ENCODE measurements at regions not wholly inside any gene's neighbourhood (a gene's known extent, or its start where the extent isn't known, plus 50 kb on each side); places are given as distances from the start of the nearest gene placed in this dataset.

DNA sequence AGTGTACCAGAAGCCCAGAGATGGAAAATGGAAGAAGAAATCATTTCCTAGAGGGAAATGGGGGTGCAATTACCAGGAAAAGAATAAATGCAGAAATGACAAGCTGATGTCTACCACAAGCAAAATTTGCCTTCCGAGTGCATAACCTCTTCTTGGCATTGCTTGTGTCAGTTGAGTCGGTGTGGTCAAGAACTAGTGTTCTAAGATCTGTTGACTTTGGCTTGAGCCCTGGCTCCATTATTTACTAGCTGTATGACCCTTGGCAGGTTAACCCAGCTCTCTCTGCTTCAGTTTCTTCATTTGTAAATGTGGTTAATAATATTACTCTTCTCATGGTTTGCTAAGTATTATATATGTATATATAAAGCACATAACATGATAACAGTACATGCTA lies 273.0 kb upstream of the IRX5 start:
- H3K27me3 Mint-ChIP-seq (ENCODE audit: insufficient read depth, low read depth, poor library complexity): peaks cover 40% of the 10 kb centered on the region
- no peak overlapping the region for H3K27ac Mint-ChIP-seq
- H3K27ac ChIP-seq (ENCODE audit: low read depth): no peak overlapping the region
- no peaks in the 10 kb centered on the region for H3K36me3 ChIP-seq (ENCODE audit: insufficient read depth)
- peaks cover 8% of the 10 kb centered on the region; the same call in 1 of the 2 replicates for H3K9me2 ChIP-seq (ENCODE audit: insufficient read depth)
- DNase-seq (ENCODE audit: low spot score) (no peak), ATAC-seq (no peak)
- no peak overlapping the region for H3K4me2 ChIP-seq
- H4K20me1 ChIP-seq (replicated peaks; ENCODE audit: insufficient read depth): no peaks in the 10 kb centered on the region
- no peak overlapping the region for H3K4me3 ChIP-seq
- H3F3A ChIP-seq (replicated peaks; ENCODE audit: low read depth): 0 out of 2 replicates have a peak, but pooled peaks cover 3% of the 10 kb centered on the region
- 0 out of 3 replicates have a peak, but pooled peaks cover under 1% of the 10 kb centered on the region for H3K36me3 Mint-ChIP-seq (ENCODE audit: low read depth)
- peaks cover 41% of the 10 kb centered on the region for H3K4me1 Mint-ChIP-seq
- no peak overlapping the region for H2AFZ ChIP-seq
- peaks cover 36% of the 10 kb centered on the region for H3K4me1 ChIP-seq (ENCODE audit: insufficient read depth)
- no peaks in the 10 kb centered on the region for H3K79me2 ChIP-seq (replicated peaks; ENCODE audit: insufficient read depth)
- peaks cover 45% of the 10 kb centered on the region for H3K27me3 ChIP-seq (ENCODE audit: insufficient read depth)
- H3K9me3 Mint-ChIP-seq: peaks cover 6% of the 10 kb centered on the region; the same call in 2 of the 3 replicates
- TF ChIP-seq POLR2AphosphoS5 (IDR thresholded peaks at IDR 0.05; ENCODE audit: low read depth) (no peak), ZNF331 (CRISPR knock-in tag; IDR thresholded peaks at IDR 0.05; ENCODE audit: low read depth) (no peak), CREB1 (CRISPR knock-in tag; IDR thresholded peaks at IDR 0.05; ENCODE audit: low read depth) (no peak), STAT1 (IDR thresholded peaks at IDR 0.05; ENCODE audit: unreplicated experiment) (no peak), NANOG (IDR thresholded peaks at IDR 0.05; ENCODE audit: borderline replicate concordance) (no peak), EZH2 (IDR thresholded peaks at IDR 0.05; ENCODE audit: low read depth, unreplicated experiment) (no peak), ZNF114 (CRISPR knock-in tag; IDR thresholded peaks at IDR 0.05) (no peak)
- TF ChIP-seq, protein P1, sequence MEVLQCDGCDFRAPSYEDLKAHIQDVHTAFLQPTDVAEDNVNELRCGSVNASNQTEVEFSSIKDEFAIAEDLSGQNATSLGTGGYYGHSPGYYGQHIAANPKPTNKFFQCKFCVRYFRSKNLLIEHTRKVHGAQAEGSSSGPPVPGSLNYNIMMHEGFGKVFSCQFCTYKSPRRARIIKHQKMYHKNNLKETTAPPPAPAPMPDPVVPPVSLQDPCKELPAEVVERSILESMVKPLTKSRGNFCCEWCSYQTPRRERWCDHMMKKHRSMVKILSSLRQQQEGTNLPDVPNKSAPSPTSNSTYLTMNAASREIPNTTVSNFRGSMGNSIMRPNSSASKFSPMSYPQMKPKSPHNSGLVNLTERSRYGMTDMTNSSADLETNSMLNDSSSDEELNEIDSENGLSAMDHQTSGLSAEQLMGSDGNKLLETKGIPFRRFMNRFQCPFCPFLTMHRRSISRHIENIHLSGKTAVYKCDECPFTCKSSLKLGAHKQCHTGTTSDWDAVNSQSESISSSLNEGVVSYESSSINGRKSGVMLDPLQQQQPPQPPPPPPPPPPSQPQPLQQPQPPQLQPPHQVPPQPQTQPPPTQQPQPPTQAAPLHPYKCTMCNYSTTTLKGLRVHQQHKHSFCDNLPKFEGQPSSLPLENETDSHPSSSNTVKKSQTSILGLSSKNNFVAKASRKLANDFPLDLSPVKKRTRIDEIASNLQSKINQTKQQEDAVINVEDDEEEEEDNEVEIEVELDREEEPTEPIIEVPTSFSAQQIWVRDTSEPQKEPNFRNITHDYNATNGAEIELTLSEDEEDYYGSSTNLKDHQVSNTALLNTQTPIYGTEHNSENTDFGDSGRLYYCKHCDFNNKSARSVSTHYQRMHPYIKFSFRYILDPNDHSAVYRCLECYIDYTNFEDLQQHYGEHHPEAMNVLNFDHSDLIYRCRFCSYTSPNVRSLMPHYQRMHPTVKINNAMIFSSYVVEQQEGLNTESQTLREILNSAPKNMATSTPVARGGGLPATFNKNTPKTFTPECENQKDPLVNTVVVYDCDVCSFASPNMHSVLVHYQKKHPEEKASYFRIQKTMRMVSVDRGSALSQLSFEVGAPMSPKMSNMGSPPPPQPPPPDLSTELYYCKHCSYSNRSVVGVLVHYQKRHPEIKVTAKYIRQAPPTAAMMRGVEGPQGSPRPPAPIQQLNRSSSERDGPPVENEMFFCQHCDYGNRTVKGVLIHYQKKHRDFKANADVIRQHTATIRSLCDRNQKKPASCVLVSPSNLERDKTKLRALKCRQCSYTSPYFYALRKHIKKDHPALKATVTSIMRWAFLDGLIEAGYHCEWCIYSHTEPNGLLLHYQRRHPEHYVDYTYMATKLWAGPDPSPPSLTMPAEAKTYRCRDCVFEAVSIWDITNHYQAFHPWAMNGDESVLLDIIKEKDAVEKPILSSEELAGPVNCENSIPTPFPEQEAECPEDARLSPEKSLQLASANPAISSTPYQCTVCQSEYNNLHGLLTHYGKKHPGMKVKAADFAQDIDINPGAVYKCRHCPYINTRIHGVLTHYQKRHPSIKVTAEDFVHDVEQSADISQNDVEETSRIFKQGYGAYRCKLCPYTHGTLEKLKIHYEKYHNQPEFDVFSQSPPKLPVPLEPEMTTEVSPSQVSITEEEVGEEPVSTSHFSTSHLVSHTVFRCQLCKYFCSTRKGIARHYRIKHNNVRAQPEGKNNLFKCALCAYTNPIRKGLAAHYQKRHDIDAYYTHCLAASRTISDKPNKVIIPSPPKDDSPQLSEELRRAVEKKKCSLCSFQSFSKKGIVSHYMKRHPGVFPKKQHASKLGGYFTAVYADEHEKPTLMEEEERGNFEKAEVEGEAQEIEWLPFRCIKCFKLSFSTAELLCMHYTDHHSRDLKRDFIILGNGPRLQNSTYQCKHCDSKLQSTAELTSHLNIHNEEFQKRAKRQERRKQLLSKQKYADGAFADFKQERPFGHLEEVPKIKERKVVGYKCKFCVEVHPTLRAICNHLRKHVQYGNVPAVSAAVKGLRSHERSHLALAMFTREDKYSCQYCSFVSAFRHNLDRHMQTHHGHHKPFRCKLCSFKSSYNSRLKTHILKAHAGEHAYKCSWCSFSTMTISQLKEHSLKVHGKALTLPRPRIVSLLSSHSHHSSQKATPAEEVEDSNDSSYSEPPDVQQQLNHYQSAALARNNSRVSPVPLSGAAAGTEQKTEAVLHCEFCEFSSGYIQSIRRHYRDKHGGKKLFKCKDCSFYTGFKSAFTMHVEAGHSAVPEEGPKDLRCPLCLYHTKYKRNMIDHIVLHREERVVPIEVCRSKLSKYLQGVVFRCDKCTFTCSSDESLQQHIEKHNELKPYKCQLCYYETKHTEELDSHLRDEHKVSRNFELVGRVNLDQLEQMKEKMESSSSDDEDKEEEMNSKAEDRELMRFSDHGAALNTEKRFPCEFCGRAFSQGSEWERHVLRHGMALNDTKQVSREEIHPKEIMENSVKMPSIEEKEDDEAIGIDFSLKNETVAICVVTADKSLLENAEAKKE (CRISPR knock-in tag; IDR thresholded peaks at IDR 0.05): no peak
- TF ChIP-seq, protein P2, sequence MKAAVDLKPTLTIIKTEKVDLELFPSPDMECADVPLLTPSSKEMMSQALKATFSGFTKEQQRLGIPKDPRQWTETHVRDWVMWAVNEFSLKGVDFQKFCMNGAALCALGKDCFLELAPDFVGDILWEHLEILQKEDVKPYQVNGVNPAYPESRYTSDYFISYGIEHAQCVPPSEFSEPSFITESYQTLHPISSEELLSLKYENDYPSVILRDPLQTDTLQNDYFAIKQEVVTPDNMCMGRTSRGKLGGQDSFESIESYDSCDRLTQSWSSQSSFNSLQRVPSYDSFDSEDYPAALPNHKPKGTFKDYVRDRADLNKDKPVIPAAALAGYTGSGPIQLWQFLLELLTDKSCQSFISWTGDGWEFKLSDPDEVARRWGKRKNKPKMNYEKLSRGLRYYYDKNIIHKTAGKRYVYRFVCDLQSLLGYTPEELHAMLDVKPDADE (IDR thresholded peaks at IDR 0.05): no peak
- TF ChIP-seq, protein P3, sequence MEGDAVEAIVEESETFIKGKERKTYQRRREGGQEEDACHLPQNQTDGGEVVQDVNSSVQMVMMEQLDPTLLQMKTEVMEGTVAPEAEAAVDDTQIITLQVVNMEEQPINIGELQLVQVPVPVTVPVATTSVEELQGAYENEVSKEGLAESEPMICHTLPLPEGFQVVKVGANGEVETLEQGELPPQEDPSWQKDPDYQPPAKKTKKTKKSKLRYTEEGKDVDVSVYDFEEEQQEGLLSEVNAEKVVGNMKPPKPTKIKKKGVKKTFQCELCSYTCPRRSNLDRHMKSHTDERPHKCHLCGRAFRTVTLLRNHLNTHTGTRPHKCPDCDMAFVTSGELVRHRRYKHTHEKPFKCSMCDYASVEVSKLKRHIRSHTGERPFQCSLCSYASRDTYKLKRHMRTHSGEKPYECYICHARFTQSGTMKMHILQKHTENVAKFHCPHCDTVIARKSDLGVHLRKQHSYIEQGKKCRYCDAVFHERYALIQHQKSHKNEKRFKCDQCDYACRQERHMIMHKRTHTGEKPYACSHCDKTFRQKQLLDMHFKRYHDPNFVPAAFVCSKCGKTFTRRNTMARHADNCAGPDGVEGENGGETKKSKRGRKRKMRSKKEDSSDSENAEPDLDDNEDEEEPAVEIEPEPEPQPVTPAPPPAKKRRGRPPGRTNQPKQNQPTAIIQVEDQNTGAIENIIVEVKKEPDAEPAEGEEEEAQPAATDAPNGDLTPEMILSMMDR (conservative IDR thresholded peaks at IDR 0.05; ENCODE audit: low read depth in 2 of 2): no peak
- TF ChIP-seq, protein P4, sequence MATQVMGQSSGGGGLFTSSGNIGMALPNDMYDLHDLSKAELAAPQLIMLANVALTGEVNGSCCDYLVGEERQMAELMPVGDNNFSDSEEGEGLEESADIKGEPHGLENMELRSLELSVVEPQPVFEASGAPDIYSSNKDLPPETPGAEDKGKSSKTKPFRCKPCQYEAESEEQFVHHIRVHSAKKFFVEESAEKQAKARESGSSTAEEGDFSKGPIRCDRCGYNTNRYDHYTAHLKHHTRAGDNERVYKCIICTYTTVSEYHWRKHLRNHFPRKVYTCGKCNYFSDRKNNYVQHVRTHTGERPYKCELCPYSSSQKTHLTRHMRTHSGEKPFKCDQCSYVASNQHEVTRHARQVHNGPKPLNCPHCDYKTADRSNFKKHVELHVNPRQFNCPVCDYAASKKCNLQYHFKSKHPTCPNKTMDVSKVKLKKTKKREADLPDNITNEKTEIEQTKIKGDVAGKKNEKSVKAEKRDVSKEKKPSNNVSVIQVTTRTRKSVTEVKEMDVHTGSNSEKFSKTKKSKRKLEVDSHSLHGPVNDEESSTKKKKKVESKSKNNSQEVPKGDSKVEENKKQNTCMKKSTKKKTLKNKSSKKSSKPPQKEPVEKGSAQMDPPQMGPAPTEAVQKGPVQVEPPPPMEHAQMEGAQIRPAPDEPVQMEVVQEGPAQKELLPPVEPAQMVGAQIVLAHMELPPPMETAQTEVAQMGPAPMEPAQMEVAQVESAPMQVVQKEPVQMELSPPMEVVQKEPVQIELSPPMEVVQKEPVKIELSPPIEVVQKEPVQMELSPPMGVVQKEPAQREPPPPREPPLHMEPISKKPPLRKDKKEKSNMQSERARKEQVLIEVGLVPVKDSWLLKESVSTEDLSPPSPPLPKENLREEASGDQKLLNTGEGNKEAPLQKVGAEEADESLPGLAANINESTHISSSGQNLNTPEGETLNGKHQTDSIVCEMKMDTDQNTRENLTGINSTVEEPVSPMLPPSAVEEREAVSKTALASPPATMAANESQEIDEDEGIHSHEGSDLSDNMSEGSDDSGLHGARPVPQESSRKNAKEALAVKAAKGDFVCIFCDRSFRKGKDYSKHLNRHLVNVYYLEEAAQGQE (IDR thresholded peaks at IDR 0.05; ENCODE audit: unreplicated experiment): no peak
- no peak overlapping the region for H3K4me3 Mint-ChIP-seq
